PFSK-1 (cell line): ENCODE measurements at regions not wholly inside any gene's neighbourhood (a gene's known extent, or its start where the extent isn't known, plus 50 kb on each side); places are given as distances from the start of the nearest gene placed in this dataset.

Experiments
- FOXP2 ChIP-seq: optimal IDR thresholded peaks from 2 replicates; pipeline ENCODE3; 2011; ENCODE audit warnings: borderline replicate concordance, control low read depth, inconsistent platforms; ENCODE audit not compliant: insufficient read depth; ENCODE audit errors: extremely low read length, extremely low read depth
- POLR2AphosphoS5 ChIP-seq: IDR thresholded peaks from 2 replicates; pipeline ENCODE4 v1.6.1; 2012; ENCODE audit warnings: low read depth, mild to moderate bottlenecking, control low read depth, low read length, moderate library complexity
- SIN3A ChIP-seq: IDR thresholded peaks from 2 replicates; pipeline ENCODE4 v1.6.1; 2012; ENCODE audit warnings: mild to moderate bottlenecking, low read length, moderate library complexity, borderline replicate concordance; ENCODE audit not compliant: insufficient read depth
- TAF1 ChIP-seq: IDR thresholded peaks from 2 replicates; pipeline ENCODE4 v1.6.1; 2012; ENCODE audit warnings: low read length, control low read depth, borderline replicate concordance; ENCODE audit not compliant: insufficient read depth
- TF ChIP-seq, protein P1 (sequence below), 2 experiments: IDR thresholded peaks; 2 replicates each; pipeline versions ENCODE4 v1.6.1 to v1.8.0; 2011 to 2012; ENCODE audit warnings: low read depth in 2 of 2, low read length in 2 of 2, control low read depth in 1 of 2, inconsistent platforms in 1 of 2, mild to moderate bottlenecking in 1 of 2, moderate library complexity in 1 of 2; ENCODE audit not compliant: insufficient read depth in 1 of 2

DNA sequence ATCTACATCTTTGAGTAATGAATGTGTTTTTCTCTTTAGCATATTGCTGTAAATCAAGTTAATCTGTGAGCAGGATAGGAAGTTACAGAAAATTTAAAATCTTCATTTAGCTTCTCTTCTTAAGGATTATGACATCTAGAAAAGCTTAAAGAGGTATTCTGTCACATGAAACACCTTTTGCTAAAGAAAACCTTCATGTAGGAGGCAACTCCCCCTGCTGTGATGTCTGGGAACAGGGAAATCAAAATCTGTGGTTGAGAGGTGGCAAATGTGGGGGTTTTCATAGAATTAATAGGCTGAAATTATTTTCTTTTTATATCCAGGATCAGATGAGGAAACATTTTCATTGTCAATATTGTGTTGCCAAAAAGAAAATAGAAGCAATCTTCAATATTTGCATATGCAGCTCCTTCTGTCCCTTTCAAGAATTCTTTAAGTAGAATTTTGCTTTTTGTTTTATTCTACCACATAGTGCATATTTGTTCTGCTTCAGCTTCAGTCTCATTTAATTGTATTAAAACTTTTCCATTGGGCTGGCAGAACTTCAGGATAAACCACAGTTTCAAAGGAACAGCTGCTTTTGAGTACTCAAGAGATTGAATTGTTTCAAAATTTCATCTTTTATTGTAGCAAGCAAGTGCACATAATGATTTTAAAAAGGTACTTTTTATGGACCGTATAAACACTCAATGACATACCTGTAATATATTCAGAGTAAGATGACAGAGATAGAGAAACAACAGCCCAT lies 128.4 kb downstream of the RAP2B start:
- TF ChIP-seq FOXP2 (no peak), TAF1 (no peak), POLR2AphosphoS5 (no peak), SIN3A (no peak)
- TF ChIP-seq, protein P1, sequence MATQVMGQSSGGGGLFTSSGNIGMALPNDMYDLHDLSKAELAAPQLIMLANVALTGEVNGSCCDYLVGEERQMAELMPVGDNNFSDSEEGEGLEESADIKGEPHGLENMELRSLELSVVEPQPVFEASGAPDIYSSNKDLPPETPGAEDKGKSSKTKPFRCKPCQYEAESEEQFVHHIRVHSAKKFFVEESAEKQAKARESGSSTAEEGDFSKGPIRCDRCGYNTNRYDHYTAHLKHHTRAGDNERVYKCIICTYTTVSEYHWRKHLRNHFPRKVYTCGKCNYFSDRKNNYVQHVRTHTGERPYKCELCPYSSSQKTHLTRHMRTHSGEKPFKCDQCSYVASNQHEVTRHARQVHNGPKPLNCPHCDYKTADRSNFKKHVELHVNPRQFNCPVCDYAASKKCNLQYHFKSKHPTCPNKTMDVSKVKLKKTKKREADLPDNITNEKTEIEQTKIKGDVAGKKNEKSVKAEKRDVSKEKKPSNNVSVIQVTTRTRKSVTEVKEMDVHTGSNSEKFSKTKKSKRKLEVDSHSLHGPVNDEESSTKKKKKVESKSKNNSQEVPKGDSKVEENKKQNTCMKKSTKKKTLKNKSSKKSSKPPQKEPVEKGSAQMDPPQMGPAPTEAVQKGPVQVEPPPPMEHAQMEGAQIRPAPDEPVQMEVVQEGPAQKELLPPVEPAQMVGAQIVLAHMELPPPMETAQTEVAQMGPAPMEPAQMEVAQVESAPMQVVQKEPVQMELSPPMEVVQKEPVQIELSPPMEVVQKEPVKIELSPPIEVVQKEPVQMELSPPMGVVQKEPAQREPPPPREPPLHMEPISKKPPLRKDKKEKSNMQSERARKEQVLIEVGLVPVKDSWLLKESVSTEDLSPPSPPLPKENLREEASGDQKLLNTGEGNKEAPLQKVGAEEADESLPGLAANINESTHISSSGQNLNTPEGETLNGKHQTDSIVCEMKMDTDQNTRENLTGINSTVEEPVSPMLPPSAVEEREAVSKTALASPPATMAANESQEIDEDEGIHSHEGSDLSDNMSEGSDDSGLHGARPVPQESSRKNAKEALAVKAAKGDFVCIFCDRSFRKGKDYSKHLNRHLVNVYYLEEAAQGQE (IDR thresholded peaks at IDR 0.05; ENCODE audit: insufficient read depth in 1 of 2, low read depth in 2 of 2, low read length in 2 of 2) = no peak

DNA sequence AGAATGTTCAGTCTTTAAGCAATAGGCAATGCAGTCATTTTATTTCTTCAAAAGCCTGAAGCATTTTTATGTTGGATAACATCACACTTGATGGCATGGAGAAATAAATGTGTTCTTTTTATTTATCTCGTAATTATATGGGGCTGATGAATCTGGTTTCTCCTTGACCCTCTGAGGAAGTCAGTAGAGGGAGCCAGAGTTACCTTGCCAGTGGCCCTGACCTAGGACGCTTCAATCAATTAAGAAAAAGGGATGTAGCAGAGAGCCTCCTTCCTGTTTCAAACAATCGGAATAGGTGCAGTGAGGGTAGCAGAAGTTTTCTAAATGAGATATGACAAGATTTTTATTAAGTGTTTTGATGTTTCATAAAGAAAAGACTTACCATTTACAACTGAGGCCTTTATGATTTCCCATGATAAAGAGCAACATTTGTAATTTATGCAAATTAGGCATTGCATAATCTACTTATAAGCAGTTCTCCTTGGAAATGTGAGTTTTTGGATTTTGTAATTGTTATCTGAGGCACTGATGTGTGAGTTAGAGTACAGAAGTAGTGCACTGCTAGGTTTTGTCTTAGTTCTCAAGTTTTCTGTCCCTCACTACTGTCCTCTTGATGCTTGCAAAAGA lies 129.1 kb downstream of the RAP2B start:
- no peak for TF ChIP-seq TAF1
- no peak for TF ChIP-seq POLR2AphosphoS5
- TF ChIP-seq, protein P1 (IDR thresholded peaks at IDR 0.05; ENCODE audit: insufficient read depth in 1 of 2, low read depth in 2 of 2, low read length in 2 of 2) = no peak
- TF ChIP-seq FOXP2 = no peak
- no peak for TF ChIP-seq SIN3A

DNA sequence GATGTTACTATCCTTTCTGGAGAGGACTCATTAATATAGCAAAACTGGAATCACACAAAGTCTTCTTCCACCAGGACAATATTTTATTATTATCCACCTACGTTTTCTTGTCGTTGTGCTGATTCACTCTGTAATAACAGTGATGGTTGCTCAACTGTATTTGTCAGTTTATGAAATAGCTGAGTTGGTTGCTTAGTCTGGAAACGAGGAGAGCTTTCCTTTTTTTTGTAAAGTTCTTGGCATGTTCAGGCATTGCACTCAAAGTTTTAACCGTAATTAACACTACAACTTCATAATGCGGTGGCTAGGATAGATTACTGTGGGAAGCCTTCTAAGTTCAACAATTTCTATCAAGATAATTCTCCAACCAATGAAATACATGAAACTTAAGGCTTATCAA lies 131.2 kb downstream of the RAP2B start:
- no peak for TF ChIP-seq SIN3A
- TF ChIP-seq TAF1 = no peak
- TF ChIP-seq, protein P1 (IDR thresholded peaks at IDR 0.05; ENCODE audit: insufficient read depth in 1 of 2, low read depth in 2 of 2, low read length in 2 of 2) = no peak
- TF ChIP-seq FOXP2 = no peak
- TF ChIP-seq POLR2AphosphoS5 = no peak

DNA sequence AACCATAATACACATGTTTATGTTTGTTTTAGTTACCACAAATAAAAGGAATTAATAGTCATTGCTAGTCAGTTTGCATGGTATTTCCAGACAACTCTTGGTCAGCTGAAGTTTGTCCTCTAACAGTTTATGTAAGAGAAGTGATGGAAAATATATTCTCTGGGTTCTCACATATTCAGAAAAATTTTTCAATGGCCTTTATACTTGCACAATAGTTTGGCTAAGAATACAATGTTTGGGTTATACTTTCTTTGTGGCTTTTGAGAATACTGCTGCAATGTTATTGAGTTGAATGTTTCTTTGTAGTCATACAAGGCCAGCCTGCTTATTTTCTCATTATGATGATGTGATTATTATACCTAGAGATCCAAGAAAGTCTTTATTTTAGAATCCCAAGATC lies 133.9 kb downstream of the RAP2B start:
- TF ChIP-seq TAF1 = no peak
- TF ChIP-seq, protein P1 (IDR thresholded peaks at IDR 0.05; ENCODE audit: insufficient read depth in 1 of 2, low read depth in 2 of 2, low read length in 2 of 2) = no peak
- TF ChIP-seq POLR2AphosphoS5 = no peak
- no peak for TF ChIP-seq FOXP2
- TF ChIP-seq SIN3A = no peak

DNA sequence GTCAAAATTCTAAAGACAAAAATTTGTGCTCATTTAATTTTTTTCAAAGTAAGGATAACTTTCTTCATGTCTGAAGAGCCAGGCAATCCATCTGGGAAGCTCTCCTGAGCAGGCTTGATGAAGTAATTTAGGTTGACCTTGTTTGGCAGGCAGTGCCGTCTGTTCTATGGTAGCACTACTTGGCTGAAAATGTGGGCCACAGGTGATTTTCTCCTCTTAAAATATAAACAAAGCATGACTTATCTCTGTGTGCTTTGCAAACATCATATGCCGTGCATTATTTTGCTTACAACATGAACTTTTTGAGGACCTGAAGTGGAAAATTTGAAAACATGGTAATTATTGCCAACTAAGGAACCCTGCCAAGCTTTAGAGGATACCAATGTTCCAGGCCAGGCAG lies 143.2 kb downstream of the RAP2B start:
- TF ChIP-seq, protein P1 (IDR thresholded peaks at IDR 0.05; ENCODE audit: insufficient read depth in 1 of 2, low read depth in 2 of 2, low read length in 2 of 2) = no peak
- TF ChIP-seq SIN3A = no peak
- TF ChIP-seq POLR2AphosphoS5 = no peak
- no peak for TF ChIP-seq TAF1
- no peak for TF ChIP-seq FOXP2
